Fibroblast of mammary gland (primary cell): ENCODE measurements at regions not wholly inside any gene's neighbourhood (a gene's known extent, or its start where the extent isn't known, plus 50 kb on each side); places are given as distances from the start of the nearest gene placed in this dataset.

ENCODE experiments used
- DNase-seq: peaks from one replicate; pipeline ENCODE4 v3.0.0-alpha.2; 2010; ENCODE audit warnings: low read depth
- H3K4me3 ChIP-seq: 2 replicates; pipeline ENCODE4 v1.5.1; 2011; ENCODE audit warnings: low read depth, mild to moderate bottlenecking, low read length, moderate library complexity; ENCODE audit not compliant: control insufficient read depth
- CTCF ChIP-seq: conservative IDR thresholded peaks from 2 replicates; pipeline ENCODE4 v1.5.1; 2011; ENCODE audit warnings: low read depth, low read length, inconsistent platforms; ENCODE audit not compliant: control insufficient read depth, insufficient read depth

- DNase-seq = peak; percentile 5
Measured at GRCh38 chr3:146781059-146781458, 175.9 kb upstream of the PLSCR5 start.

GRCh38 chr3:146780251-146780650 is 175.1 kb upstream of the PLSCR5 start:
- no peak for TF ChIP-seq CTCF
- no peak overlapping the region for H3K4me3 ChIP-seq
- DNase-seq = peak; percentile 8

More at GRCh38 chr3:146781059-146781458, 175.9 kb upstream of the PLSCR5 start:
- TF ChIP-seq CTCF = no peak
- H3K4me3 ChIP-seq = no peak overlapping the region

GRCh38 chr3:146777941-146778340 is 172.8 kb upstream of the PLSCR5 start:
- TF ChIP-seq CTCF = no peak
- H3K4me3 ChIP-seq = no peak overlapping the region
- DNase-seq = no peak

GRCh38 chr3:146772211-146772743 is 167.1 kb upstream of the PLSCR5 start:
- no peak for DNase-seq
- no peak for TF ChIP-seq CTCF
- H3K4me3 ChIP-seq = no peak overlapping the region

- H3K4me3 ChIP-seq = no peak overlapping the region
- DNase-seq = no peak
- no peak for TF ChIP-seq CTCF
Measured at GRCh38 chr3:146770881-146771280, 165.7 kb upstream of the PLSCR5 start.

- DNase-seq = no peak
- no peak overlapping the region for H3K4me3 ChIP-seq
- TF ChIP-seq CTCF = no peak
Measured at GRCh38 chr3:146770301-146770700, 165.2 kb upstream of the PLSCR5 start.

- no peak overlapping the region for H3K4me3 ChIP-seq
- no peak for DNase-seq
- no peak for TF ChIP-seq CTCF
Measured at GRCh38 chr3:146757759-146758158, 152.6 kb upstream of the PLSCR5 start.
